ENCODE measurements at regions not wholly inside any gene's neighbourhood (a gene's known extent, or its start where the extent isn't known, plus 50 kb on each side); places are given as distances from the start of the nearest gene placed in this dataset.

DNA sequence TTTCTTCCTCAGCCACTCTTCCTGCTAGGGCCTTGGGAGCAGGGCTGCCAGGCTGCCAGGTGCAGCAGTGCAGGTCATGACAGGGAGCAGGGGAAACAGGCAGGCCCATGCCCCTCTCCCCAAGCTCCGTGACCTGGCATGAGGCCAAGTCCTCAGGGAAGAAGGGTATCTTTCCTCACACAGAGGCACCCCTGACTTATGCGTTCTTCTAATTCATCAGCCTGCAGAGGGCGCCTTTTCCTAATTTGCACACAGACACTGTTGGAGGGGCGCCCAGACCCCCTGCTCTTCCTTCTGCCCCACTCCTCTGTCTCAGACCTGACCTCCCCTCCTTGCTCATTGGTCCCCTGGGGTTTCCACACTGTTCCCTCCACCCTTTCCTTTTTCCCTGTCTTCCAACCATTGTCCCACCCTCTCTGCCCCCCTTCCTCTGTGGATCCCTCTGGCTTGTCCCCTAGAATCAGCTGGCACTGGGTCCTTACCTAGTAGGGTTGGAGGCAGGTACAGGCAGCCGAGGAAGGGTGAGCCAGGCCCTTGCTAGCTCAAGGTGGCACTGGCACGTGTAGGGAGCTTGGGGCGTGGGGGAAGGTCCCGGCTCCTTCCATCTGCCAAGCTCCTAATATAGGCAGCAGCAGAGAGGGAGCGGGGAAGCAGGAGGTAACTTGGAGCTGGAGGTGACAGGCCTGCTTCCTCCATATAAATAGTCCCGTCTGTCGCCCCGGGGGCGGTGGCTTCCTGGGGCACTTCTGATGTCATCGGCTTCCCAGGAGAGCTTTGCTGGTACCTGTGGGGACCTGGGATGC, 154.9 kb upstream of the MLN start:
- no peak overlapping the region for H3K4me3 ChIP-seq (ENCODE audit: control insufficient read depth, low read depth, low read length)
- DNase-seq (ENCODE audit: low read depth): no peak
- TF ChIP-seq, protein P1, sequence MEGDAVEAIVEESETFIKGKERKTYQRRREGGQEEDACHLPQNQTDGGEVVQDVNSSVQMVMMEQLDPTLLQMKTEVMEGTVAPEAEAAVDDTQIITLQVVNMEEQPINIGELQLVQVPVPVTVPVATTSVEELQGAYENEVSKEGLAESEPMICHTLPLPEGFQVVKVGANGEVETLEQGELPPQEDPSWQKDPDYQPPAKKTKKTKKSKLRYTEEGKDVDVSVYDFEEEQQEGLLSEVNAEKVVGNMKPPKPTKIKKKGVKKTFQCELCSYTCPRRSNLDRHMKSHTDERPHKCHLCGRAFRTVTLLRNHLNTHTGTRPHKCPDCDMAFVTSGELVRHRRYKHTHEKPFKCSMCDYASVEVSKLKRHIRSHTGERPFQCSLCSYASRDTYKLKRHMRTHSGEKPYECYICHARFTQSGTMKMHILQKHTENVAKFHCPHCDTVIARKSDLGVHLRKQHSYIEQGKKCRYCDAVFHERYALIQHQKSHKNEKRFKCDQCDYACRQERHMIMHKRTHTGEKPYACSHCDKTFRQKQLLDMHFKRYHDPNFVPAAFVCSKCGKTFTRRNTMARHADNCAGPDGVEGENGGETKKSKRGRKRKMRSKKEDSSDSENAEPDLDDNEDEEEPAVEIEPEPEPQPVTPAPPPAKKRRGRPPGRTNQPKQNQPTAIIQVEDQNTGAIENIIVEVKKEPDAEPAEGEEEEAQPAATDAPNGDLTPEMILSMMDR (IDR thresholded peaks at IDR 0.05; ENCODE audit: control insufficient read depth, insufficient read depth, low read depth, low read length, missing control alignments): peak; percentile 39

GRCh38 chr6:33957892-33958525, 154.2 kb upstream of the MLN start:
- no peak overlapping the region for H3K4me3 ChIP-seq (ENCODE audit: control insufficient read depth, low read depth, low read length)
- no peak for DNase-seq (ENCODE audit: low read depth)
- TF ChIP-seq, protein P1 (IDR thresholded peaks at IDR 0.05; ENCODE audit: control insufficient read depth, insufficient read depth, low read depth, low read length, missing control alignments): no peak

GRCh38 chr6:33957131-33957891, 153.5 kb upstream of the MLN start:
- TF ChIP-seq, protein P1 (IDR thresholded peaks at IDR 0.05; ENCODE audit: control insufficient read depth, insufficient read depth, low read depth, low read length, missing control alignments): no peak
- H3K4me3 ChIP-seq (ENCODE audit: control insufficient read depth, low read depth, low read length): no peak overlapping the region
- DNase-seq (ENCODE audit: low read depth): no peak

GRCh38 chr6:33956206-33956605, 152.4 kb upstream of the MLN start:
- no peak overlapping the region for H3K4me3 ChIP-seq (ENCODE audit: control insufficient read depth, low read depth, low read length)
- TF ChIP-seq, protein P1 (IDR thresholded peaks at IDR 0.05; ENCODE audit: control insufficient read depth, insufficient read depth, low read depth, low read length, missing control alignments): no peak

DNA sequence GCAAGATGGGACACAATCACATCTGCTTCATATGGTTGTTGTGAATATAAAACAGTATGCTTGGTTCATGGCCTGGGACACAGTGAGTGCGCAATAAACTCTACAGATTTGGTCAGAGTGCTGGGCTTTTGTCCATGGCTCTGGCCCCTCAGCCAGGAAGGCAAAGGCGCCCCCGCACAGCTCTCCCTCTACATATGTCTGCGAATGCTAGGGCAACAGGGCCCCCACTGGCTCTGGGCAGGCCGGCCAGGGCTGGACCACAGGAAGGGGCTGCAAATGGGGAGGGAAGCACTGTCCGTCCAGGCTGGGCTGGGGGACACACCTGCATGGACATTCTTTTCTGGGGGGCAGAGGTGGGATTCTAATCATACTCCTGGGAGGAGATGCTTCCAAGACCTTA, 151.8 kb upstream of the MLN start:
- DNase-seq (ENCODE audit: low read depth): no peak
- no peak overlapping the region for H3K4me3 ChIP-seq (ENCODE audit: control insufficient read depth, low read depth, low read length)
- TF ChIP-seq, protein P1 (IDR thresholded peaks at IDR 0.05; ENCODE audit: control insufficient read depth, insufficient read depth, low read depth, low read length, missing control alignments): no peak

More at GRCh38 chr6:33956206-33956605, 152.4 kb upstream of the MLN start:
- DNase-seq (ENCODE audit: low read depth): no peak

GRCh38 chr6:33954453-33954852, 150.7 kb upstream of the MLN start:
- H3K4me3 ChIP-seq (ENCODE audit: control insufficient read depth, low read depth, low read length): no peak overlapping the region
- DNase-seq (ENCODE audit: low read depth): no peak
- TF ChIP-seq, protein P1 (IDR thresholded peaks at IDR 0.05; ENCODE audit: control insufficient read depth, insufficient read depth, low read depth, low read length, missing control alignments): no peak

Measured in AG09309 (cell line).